ENCODE measurements at regions not wholly inside any gene's neighbourhood (a gene's known extent, or its start where the extent isn't known, plus 50 kb on each side); places are given as distances from the start of the nearest gene placed in this dataset.

- Histone ChIP-seq H3K9me3 (ENCODE audit: control insufficient read depth, low read length) (no peaks in the 10 kb centered on the region), H3K27me3 (ENCODE audit: control insufficient read depth, insufficient read depth, low read length, poor library complexity, severe bottlenecking) (no peaks in the 10 kb centered on the region), H3K36me3 (ENCODE audit: control insufficient read depth, insufficient read depth, low read length) (no peaks in the 10 kb centered on the region), H3K4me3 (ENCODE audit: low read length) (no peak overlapping the region), H3K27ac (ENCODE audit: low read depth, low read length) (no peak overlapping the region), H3K9ac (ENCODE audit: extremely low read depth, low read length, poor library complexity, severe bottlenecking) (no peak overlapping the region), H3K4me1 (ENCODE audit: control insufficient read depth, insufficient read depth, low read length) (peaks cover 3% of the 10 kb centered on the region)
- TF ChIP-seq CTCF (conservative IDR thresholded peaks at IDR 0.05) = no peak
- Mint-ChIP-seq H3K4me1 (peaks cover 27% of the 10 kb centered on the region), H3K36me3 (ENCODE audit: low read depth) (no peaks in the 10 kb centered on the region), H3K4me3 (no peak overlapping the region), H3K9me3 (no peaks in the 10 kb centered on the region), H3K27me3 (ENCODE audit: insufficient read depth) (no peaks in the 10 kb centered on the region), H3K27ac (no peak overlapping the region)
- WGBS, 2 experiments (ENCODE audit: insufficient coverage in 1 of 2, insufficient read length in 1 of 2) = 67 to 80% methylated on average over 1 of the region's 1 CpG
- DNase-seq = no peak
These were observed 238.2 kb upstream of the GRM7 start for GRCh38 chr3:6622712-6623111.

- no peaks in the 10 kb centered on the region for H3K9me3 Mint-ChIP-seq
- Histone ChIP-seq H3K27me3 (ENCODE audit: control insufficient read depth, insufficient read depth, low read length, poor library complexity, severe bottlenecking) (no peaks in the 10 kb centered on the region), H3K27ac (ENCODE audit: low read depth, low read length) (no peak overlapping the region), H3K9ac (ENCODE audit: extremely low read depth, low read length, poor library complexity, severe bottlenecking) (no peak overlapping the region), H3K36me3 (ENCODE audit: control insufficient read depth, insufficient read depth, low read length) (no peaks in the 10 kb centered on the region), H3K4me3 (ENCODE audit: low read length) (no peak overlapping the region), H3K9me3 (ENCODE audit: control insufficient read depth, low read length) (no peaks in the 10 kb centered on the region), H3K4me1 (ENCODE audit: control insufficient read depth, insufficient read depth, low read length) (no peaks in the 10 kb centered on the region)
- no peaks in the 10 kb centered on the region for H3K4me1 Mint-ChIP-seq
- no peak for DNase-seq
- WGBS, 2 experiments (ENCODE audit: insufficient coverage in 1 of 2, insufficient read length in 1 of 2) = 89 to 92% methylated on average over 3 to 6 of the region's 6 CpGs
- H3K27ac Mint-ChIP-seq = no peak overlapping the region
- H3K4me3 Mint-ChIP-seq = no peak overlapping the region
- no peaks in the 10 kb centered on the region for H3K36me3 Mint-ChIP-seq (ENCODE audit: low read depth)
- H3K27me3 Mint-ChIP-seq (ENCODE audit: insufficient read depth) = no peaks in the 10 kb centered on the region
- no peak for TF ChIP-seq CTCF (conservative IDR thresholded peaks at IDR 0.05)
These were observed 229.5 kb upstream of the GRM7 start for GRCh38 chr3:6631376-6631775.

GRCh38 chr3:6640907-6641306 is 220.0 kb upstream of the GRM7 start:
- no peak overlapping the region for H3K4me3 Mint-ChIP-seq
- Histone ChIP-seq H3K27ac (ENCODE audit: low read depth, low read length) (no peak overlapping the region), H3K4me3 (ENCODE audit: low read length) (no peak overlapping the region), H3K9me3 (ENCODE audit: control insufficient read depth, low read length) (peaks cover 4% of the 10 kb centered on the region), H3K4me1 (ENCODE audit: control insufficient read depth, insufficient read depth, low read length) (no peaks in the 10 kb centered on the region), H3K27me3 (ENCODE audit: control insufficient read depth, insufficient read depth, low read length, poor library complexity, severe bottlenecking) (no peaks in the 10 kb centered on the region), H3K9ac (ENCODE audit: extremely low read depth, low read length, poor library complexity, severe bottlenecking) (no peak overlapping the region), H3K36me3 (ENCODE audit: control insufficient read depth, insufficient read depth, low read length) (no peaks in the 10 kb centered on the region)
- no peaks in the 10 kb centered on the region for H3K36me3 Mint-ChIP-seq (ENCODE audit: low read depth)
- TF ChIP-seq CTCF (conservative IDR thresholded peaks at IDR 0.05) = no peak
- H3K27me3 Mint-ChIP-seq (ENCODE audit: insufficient read depth) = no peaks in the 10 kb centered on the region
- DNase-seq = no peak
- H3K27ac Mint-ChIP-seq = no peak overlapping the region
- H3K9me3 Mint-ChIP-seq = peaks cover 2% of the 10 kb centered on the region
- H3K4me1 Mint-ChIP-seq = peaks cover 3% of the 10 kb centered on the region
- 100% methylated on average over 1 of the region's 1 CpG; no CpG with 5 or more reads in 1 of the 2 experiments for WGBS, 2 experiments (ENCODE audit: insufficient coverage in 1 of 2, insufficient read length in 1 of 2)

Data from endodermal cell (in vitro differentiated cells).